WTC11 (cell line): ENCODE measurements at regions not wholly inside any gene's neighbourhood (a gene's known extent, or its start where the extent isn't known, plus 50 kb on each side); places are given as distances from the start of the nearest gene placed in this dataset.

ENCODE experiments used
- ATAC-seq: fragments of 200-7000 bp; cut with Tn5 transposase; 2 replicates; pipeline ENCODE4 v1.10.0; 2021; ENCODE audit warnings: mild to moderate bottlenecking, moderate library complexity
- CTCF ChIA-PET: fragments of 300-600 bp; sonication (Branson Sonifier 250); formaldehyde crosslinking; loops from one replicate; lab custom pipeline; 2021; ENCODE audit warnings: antibody characterized with exemption; lab: Charles Lee
- POLR2A ChIA-PET: fragments of 350-600 bp; sonication (Branson Sonifier 250); formaldehyde crosslinking; loops from one replicate; lab custom pipeline; 2021; ENCODE audit warnings: antibody characterized with exemption; lab: Charles Lee
- DNase-seq: peaks from one replicate; pipeline ENCODE4 v3.0.0; 2021; ENCODE audit warnings: low spot score
- H3K27ac Mint-ChIP-seq: 2 replicates; pipeline ENCODE4 v1.8.0; 2021; ENCODE audit warnings: mixed read lengths
- H3K27me3 Mint-ChIP-seq: 2 replicates; pipeline ENCODE4 v1.8.0; 2021; ENCODE audit warnings: low read depth, mild to moderate bottlenecking, moderate library complexity, mixed read lengths
- H3K36me3 Mint-ChIP-seq: 2 replicates; pipeline ENCODE4 v1.8.0; 2021; ENCODE audit warnings: mixed read lengths
- H3K4me1 Mint-ChIP-seq: 2 replicates; pipeline ENCODE4 v1.8.0; 2022; ENCODE audit warnings: mixed read lengths
- H3K4me3 Mint-ChIP-seq: 2 replicates; pipeline ENCODE4 v1.8.0; 2021; ENCODE audit warnings: mild to moderate bottlenecking, moderate library complexity, mixed read lengths
- H3K9me3 Mint-ChIP-seq: 2 replicates; pipeline ENCODE4 v1.8.0; 2021; ENCODE audit warnings: mixed read lengths
- GRHL2 ChIP-seq: fragments of 250-450 bp; sonication (Bioruptor Pico); IDR thresholded peaks from 2 replicates; pipeline ENCODE4 v1.8.0; 2022; ENCODE audit warnings: mild to moderate bottlenecking, moderate library complexity; ENCODE audit not compliant: insufficient replicate concordance, severe bottlenecking
- IRF2 ChIP-seq: sonication (generic); formaldehyde crosslinking; IDR thresholded peaks from 2 replicates; pipeline ENCODE4 v1.8.0; 2022; ENCODE audit warnings: low read depth, missing genetic modification reagents, borderline replicate concordance
- JAZF1 ChIP-seq: fragments of 250-450 bp; sonication (Bioruptor Pico); IDR thresholded peaks from 2 replicates; pipeline ENCODE4 v1.9.0; 2021; ENCODE audit warnings: moderate library complexity, mild to moderate bottlenecking, inconsistent platforms
- NFE2L1 ChIP-seq: sonication (generic); formaldehyde crosslinking; IDR thresholded peaks from 2 replicates; pipeline ENCODE4 v1.8.1; 2023; ENCODE audit warnings: missing genetic modification reagents
- NR2C2 ChIP-seq: sonication (generic); formaldehyde crosslinking; IDR thresholded peaks from 2 replicates; pipeline ENCODE4 v1.8.0; 2022; ENCODE audit warnings: mild to moderate bottlenecking, missing genetic modification reagents
- ZNF121 ChIP-seq: sonication (generic); formaldehyde crosslinking; IDR thresholded peaks from 2 replicates; pipeline ENCODE4 v1.8.0; 2023; ENCODE audit warnings: missing genetic modification reagents
- TF ChIP-seq, protein P1 (sequence below): sonication (generic); formaldehyde crosslinking; IDR thresholded peaks from 2 replicates; pipeline ENCODE4 v1.8.0; 2023; ENCODE audit warnings: mild to moderate bottlenecking, missing genetic modification reagents
- TF ChIP-seq, protein P2 (sequence below): fragments of 250-450 bp; sonication (Bioruptor Pico); IDR thresholded peaks from 2 replicates; pipeline ENCODE4 v1.9.0; 2021; ENCODE audit warnings: mild to moderate bottlenecking, borderline replicate concordance
- TF ChIP-seq, protein P3 (sequence below): sonication (generic); formaldehyde crosslinking; conservative IDR thresholded peaks from 2 replicates; pipeline ENCODE4 v1.8.1; 2022; ENCODE audit warnings: mild to moderate bottlenecking, missing genetic modification reagents
- TF ChIP-seq, protein P4 (sequence below): fragments of 250-450 bp; sonication (Bioruptor Pico); IDR thresholded peaks from 2 replicates; pipeline ENCODE4 v1.9.0; 2021; ENCODE audit warnings: mild to moderate bottlenecking
- TF ChIP-seq, protein P5 (sequence below): sonication (generic); formaldehyde crosslinking; conservative IDR thresholded peaks from 2 replicates; pipeline ENCODE4 v1.8.1; 2023; ENCODE audit warnings: mild to moderate bottlenecking, low read depth, missing genetic modification reagents, moderate library complexity
- TF ChIP-seq, protein P6 (sequence below): sonication (generic); formaldehyde crosslinking; IDR thresholded peaks from 2 replicates; pipeline ENCODE4 v1.8.0; 2023; ENCODE audit warnings: missing genetic modification reagents, mild to moderate bottlenecking, borderline replicate concordance
- TF ChIP-seq, protein P7 (sequence below): sonication (generic); formaldehyde crosslinking; IDR thresholded peaks from 2 replicates; pipeline ENCODE4 v1.8.0; 2022; ENCODE audit warnings: mild to moderate bottlenecking, missing genetic modification reagents
- TF ChIP-seq, protein P8 (sequence below): sonication (generic); formaldehyde crosslinking; IDR thresholded peaks from 2 replicates; pipeline ENCODE4 v1.8.0; 2022; ENCODE audit warnings: mild to moderate bottlenecking, missing genetic modification reagents

DNA sequence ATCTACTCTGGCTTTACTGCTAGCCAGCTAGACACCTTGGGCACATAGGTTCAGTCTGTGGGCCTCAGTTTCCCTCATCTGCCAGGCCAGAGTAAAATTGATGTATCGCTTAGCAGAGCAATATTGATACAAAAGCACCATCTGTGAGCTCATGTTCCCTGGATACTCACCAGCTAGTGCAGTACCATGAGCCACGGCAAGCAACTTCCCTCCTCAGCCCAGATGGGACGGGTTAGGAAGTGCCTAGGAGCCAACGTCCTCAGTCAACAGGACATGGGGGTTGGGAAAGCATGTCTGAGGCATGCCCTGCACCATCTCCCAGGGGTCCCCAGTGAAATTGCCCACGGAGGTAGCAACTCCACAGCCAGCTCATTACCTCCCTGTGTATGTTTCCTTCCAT is 258.3 kb downstream of the ANKRD60 start (continued):
- TF ChIP-seq IRF2, result no peak
- TF ChIP-seq, protein P1, sequence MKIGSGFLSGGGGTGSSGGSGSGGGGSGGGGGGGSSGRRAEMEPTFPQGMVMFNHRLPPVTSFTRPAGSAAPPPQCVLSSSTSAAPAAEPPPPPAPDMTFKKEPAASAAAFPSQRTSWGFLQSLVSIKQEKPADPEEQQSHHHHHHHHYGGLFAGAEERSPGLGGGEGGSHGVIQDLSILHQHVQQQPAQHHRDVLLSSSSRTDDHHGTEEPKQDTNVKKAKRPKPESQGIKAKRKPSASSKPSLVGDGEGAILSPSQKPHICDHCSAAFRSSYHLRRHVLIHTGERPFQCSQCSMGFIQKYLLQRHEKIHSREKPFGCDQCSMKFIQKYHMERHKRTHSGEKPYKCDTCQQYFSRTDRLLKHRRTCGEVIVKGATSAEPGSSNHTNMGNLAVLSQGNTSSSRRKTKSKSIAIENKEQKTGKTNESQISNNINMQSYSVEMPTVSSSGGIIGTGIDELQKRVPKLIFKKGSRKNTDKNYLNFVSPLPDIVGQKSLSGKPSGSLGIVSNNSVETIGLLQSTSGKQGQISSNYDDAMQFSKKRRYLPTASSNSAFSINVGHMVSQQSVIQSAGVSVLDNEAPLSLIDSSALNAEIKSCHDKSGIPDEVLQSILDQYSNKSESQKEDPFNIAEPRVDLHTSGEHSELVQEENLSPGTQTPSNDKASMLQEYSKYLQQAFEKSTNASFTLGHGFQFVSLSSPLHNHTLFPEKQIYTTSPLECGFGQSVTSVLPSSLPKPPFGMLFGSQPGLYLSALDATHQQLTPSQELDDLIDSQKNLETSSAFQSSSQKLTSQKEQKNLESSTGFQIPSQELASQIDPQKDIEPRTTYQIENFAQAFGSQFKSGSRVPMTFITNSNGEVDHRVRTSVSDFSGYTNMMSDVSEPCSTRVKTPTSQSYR (CRISPR knock-in tag), result no peak

DNA sequence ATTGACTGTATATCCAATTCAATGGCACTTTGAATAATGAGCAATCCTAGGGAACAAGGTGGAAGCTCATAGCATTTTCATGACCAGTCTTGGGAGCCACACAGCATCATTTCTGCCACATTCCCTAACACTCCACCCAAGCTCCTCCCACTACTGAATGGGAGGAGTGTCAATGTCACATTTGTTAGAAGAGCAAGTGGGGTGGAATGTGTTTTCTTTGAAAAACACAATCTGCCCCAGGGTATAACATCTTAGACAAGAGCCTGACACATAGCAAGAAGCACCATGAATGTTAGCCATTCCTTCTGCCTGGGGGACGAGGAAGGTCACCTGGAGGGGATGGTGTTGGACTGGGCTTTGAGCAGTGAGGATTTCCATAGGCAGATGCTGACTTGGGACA is 258.3 kb upstream of the PMEPA1 start:
- Mint-ChIP-seq H3K27me3 (peaks cover 3% of the 10 kb centered on the region; the same call in 1 of the 2 replicates), H3K4me3 (no peak overlapping the region), H3K9me3 (peaks cover 22% of the 10 kb centered on the region), H3K27ac (no peak overlapping the region), H3K4me1 (no peaks in the 10 kb centered on the region), H3K36me3 (no peaks in the 10 kb centered on the region)
- ATAC-seq, result no peak
- POLR2A ChIA-PET, result no interaction called here
- CTCF ChIA-PET, result interaction anchor here (1.3 kb wide), 1 partner anchor 212 kb away, joined by 3 read pairs; no protein-coding TSS in a partner anchor
- no peak for DNase-seq
- TF ChIP-seq GRHL2 (CRISPR knock-in tag) (no peak), NFE2L1 (no peak), JAZF1 (CRISPR knock-in tag) (no peak), NR2C2 (CRISPR knock-in tag) (no peak), ZNF121 (no peak)
- TF ChIP-seq, protein P2, sequence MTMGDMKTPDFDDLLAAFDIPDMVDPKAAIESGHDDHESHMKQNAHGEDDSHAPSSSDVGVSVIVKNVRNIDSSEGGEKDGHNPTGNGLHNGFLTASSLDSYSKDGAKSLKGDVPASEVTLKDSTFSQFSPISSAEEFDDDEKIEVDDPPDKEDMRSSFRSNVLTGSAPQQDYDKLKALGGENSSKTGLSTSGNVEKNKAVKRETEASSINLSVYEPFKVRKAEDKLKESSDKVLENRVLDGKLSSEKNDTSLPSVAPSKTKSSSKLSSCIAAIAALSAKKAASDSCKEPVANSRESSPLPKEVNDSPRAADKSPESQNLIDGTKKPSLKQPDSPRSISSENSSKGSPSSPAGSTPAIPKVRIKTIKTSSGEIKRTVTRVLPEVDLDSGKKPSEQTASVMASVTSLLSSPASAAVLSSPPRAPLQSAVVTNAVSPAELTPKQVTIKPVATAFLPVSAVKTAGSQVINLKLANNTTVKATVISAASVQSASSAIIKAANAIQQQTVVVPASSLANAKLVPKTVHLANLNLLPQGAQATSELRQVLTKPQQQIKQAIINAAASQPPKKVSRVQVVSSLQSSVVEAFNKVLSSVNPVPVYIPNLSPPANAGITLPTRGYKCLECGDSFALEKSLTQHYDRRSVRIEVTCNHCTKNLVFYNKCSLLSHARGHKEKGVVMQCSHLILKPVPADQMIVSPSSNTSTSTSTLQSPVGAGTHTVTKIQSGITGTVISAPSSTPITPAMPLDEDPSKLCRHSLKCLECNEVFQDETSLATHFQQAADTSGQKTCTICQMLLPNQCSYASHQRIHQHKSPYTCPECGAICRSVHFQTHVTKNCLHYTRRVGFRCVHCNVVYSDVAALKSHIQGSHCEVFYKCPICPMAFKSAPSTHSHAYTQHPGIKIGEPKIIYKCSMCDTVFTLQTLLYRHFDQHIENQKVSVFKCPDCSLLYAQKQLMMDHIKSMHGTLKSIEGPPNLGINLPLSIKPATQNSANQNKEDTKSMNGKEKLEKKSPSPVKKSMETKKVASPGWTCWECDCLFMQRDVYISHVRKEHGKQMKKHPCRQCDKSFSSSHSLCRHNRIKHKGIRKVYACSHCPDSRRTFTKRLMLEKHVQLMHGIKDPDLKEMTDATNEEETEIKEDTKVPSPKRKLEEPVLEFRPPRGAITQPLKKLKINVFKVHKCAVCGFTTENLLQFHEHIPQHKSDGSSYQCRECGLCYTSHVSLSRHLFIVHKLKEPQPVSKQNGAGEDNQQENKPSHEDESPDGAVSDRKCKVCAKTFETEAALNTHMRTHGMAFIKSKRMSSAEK (CRISPR knock-in tag), result no peak
- TF ChIP-seq, protein P3, sequence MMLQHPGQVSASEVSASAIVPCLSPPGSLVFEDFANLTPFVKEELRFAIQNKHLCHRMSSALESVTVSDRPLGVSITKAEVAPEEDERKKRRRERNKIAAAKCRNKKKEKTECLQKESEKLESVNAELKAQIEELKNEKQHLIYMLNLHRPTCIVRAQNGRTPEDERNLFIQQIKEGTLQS (CRISPR knock-in tag), result no peak
- TF ChIP-seq, protein P4, sequence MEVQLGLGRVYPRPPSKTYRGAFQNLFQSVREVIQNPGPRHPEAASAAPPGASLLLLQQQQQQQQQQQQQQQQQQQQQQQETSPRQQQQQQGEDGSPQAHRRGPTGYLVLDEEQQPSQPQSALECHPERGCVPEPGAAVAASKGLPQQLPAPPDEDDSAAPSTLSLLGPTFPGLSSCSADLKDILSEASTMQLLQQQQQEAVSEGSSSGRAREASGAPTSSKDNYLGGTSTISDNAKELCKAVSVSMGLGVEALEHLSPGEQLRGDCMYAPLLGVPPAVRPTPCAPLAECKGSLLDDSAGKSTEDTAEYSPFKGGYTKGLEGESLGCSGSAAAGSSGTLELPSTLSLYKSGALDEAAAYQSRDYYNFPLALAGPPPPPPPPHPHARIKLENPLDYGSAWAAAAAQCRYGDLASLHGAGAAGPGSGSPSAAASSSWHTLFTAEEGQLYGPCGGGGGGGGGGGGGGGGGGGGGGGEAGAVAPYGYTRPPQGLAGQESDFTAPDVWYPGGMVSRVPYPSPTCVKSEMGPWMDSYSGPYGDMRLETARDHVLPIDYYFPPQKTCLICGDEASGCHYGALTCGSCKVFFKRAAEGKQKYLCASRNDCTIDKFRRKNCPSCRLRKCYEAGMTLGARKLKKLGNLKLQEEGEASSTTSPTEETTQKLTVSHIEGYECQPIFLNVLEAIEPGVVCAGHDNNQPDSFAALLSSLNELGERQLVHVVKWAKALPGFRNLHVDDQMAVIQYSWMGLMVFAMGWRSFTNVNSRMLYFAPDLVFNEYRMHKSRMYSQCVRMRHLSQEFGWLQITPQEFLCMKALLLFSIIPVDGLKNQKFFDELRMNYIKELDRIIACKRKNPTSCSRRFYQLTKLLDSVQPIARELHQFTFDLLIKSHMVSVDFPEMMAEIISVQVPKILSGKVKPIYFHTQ (CRISPR knock-in tag), result no peak
- TF ChIP-seq, protein P5, sequence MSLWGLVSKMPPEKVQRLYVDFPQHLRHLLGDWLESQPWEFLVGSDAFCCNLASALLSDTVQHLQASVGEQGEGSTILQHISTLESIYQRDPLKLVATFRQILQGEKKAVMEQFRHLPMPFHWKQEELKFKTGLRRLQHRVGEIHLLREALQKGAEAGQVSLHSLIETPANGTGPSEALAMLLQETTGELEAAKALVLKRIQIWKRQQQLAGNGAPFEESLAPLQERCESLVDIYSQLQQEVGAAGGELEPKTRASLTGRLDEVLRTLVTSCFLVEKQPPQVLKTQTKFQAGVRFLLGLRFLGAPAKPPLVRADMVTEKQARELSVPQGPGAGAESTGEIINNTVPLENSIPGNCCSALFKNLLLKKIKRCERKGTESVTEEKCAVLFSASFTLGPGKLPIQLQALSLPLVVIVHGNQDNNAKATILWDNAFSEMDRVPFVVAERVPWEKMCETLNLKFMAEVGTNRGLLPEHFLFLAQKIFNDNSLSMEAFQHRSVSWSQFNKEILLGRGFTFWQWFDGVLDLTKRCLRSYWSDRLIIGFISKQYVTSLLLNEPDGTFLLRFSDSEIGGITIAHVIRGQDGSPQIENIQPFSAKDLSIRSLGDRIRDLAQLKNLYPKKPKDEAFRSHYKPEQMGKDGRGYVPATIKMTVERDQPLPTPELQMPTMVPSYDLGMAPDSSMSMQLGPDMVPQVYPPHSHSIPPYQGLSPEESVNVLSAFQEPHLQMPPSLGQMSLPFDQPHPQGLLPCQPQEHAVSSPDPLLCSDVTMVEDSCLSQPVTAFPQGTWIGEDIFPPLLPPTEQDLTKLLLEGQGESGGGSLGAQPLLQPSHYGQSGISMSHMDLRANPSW (CRISPR knock-in tag), result no peak
- TF ChIP-seq, protein P6, sequence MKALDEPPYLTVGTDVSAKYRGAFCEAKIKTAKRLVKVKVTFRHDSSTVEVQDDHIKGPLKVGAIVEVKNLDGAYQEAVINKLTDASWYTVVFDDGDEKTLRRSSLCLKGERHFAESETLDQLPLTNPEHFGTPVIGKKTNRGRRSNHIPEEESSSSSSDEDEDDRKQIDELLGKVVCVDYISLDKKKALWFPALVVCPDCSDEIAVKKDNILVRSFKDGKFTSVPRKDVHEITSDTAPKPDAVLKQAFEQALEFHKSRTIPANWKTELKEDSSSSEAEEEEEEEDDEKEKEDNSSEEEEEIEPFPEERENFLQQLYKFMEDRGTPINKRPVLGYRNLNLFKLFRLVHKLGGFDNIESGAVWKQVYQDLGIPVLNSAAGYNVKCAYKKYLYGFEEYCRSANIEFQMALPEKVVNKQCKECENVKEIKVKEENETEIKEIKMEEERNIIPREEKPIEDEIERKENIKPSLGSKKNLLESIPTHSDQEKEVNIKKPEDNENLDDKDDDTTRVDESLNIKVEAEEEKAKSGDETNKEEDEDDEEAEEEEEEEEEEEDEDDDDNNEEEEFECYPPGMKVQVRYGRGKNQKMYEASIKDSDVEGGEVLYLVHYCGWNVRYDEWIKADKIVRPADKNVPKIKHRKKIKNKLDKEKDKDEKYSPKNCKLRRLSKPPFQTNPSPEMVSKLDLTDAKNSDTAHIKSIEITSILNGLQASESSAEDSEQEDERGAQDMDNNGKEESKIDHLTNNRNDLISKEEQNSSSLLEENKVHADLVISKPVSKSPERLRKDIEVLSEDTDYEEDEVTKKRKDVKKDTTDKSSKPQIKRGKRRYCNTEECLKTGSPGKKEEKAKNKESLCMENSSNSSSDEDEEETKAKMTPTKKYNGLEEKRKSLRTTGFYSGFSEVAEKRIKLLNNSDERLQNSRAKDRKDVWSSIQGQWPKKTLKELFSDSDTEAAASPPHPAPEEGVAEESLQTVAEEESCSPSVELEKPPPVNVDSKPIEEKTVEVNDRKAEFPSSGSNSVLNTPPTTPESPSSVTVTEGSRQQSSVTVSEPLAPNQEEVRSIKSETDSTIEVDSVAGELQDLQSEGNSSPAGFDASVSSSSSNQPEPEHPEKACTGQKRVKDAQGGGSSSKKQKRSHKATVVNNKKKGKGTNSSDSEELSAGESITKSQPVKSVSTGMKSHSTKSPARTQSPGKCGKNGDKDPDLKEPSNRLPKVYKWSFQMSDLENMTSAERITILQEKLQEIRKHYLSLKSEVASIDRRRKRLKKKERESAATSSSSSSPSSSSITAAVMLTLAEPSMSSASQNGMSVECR, result no peak
- TF ChIP-seq, protein P7, sequence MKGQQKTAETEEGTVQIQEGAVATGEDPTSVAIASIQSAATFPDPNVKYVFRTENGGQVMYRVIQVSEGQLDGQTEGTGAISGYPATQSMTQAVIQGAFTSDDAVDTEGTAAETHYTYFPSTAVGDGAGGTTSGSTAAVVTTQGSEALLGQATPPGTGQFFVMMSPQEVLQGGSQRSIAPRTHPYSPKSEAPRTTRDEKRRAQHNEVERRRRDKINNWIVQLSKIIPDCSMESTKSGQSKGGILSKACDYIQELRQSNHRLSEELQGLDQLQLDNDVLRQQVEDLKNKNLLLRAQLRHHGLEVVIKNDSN (CRISPR knock-in tag), result no peak
- TF ChIP-seq, protein P8, sequence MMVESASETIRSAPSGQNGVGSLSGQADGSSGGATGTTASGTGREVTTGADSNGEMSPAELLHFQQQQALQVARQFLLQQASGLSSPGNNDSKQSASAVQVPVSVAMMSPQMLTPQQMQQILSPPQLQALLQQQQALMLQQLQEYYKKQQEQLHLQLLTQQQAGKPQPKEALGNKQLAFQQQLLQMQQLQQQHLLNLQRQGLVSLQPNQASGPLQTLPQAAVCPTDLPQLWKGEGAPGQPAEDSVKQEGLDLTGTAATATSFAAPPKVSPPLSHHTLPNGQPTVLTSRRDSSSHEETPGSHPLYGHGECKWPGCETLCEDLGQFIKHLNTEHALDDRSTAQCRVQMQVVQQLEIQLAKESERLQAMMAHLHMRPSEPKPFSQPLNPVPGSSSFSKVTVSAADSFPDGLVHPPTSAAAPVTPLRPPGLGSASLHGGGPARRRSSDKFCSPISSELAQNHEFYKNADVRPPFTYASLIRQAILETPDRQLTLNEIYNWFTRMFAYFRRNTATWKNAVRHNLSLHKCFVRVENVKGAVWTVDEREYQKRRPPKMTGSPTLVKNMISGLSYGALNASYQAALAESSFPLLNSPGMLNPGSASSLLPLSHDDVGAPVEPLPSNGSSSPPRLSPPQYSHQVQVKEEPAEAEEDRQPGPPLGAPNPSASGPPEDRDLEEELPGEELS, result no peak
